OCI-LY1 (cell line): ENCODE measurements at regions not wholly inside any gene's neighbourhood (a gene's known extent, or its start where the extent isn't known, plus 50 kb on each side); places are given as distances from the start of the nearest gene placed in this dataset.

Source experiments
- CTCF ChIP-seq: fragments of 200-600 bp; sonication (generic), shearing (Covaris generic); IDR thresholded peaks from 2 replicates; pipeline ENCODE4 v1.5.1; 2017; ENCODE audit warnings: mild to moderate bottlenecking, antibody characterized with exemption, low read length, moderate library complexity, mixed read lengths
- EZH2 ChIP-seq: fragments of 200-600 bp; sonication (generic), shearing (Covaris generic); IDR thresholded peaks from 2 replicates; pipeline ENCODE4 v1.8.0; 2017; ENCODE audit warnings: borderline replicate concordance, mixed run types, mild to moderate bottlenecking, antibody characterized with exemption, low read length, moderate library complexity, mixed read lengths

DNA sequence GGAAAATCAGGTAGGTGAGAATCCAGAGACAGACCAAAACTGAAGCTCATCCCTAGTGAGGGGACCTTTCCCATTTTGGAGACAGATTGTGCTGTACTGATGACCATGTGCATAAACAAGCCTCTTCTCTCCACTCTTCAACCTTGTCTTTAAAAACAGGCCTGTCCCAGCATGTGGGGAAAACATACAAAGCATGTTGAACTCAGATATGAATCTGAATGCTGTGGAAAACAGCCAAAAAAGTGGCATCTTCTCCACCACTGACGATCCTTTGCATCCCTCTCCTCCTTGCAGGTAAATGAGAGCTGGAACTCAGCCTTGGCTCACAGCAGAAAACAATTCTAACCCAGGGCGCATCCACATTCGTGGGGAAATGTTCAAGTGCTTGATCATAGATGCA is 123.7 kb upstream of the FOXQ1 start:
- no peak for TF ChIP-seq CTCF
- TF ChIP-seq EZH2: no peak
